GM23248 (cell line): ENCODE measurements at regions not wholly inside any gene's neighbourhood (a gene's known extent, or its start where the extent isn't known, plus 50 kb on each side); places are given as distances from the start of the nearest gene placed in this dataset.

ENCODE experiments used
- EZH2 ChIP-seq: fragments of 200-600 bp; sonication (generic); IDR thresholded peaks from 2 replicates; pipeline ENCODE4 v1.6.1; 2018; ENCODE audit warnings: antibody characterized with exemption, mild to moderate bottlenecking; ENCODE audit not compliant: insufficient read depth, poor library complexity, severe bottlenecking
- EZH2phosphoT487 ChIP-seq: fragments of 200-600 bp; sonication (generic); IDR thresholded peaks from 2 replicates; pipeline ENCODE4 v1.6.1; 2018; ENCODE audit warnings: antibody characterized with exemption, moderate library complexity, mild to moderate bottlenecking, low read depth; ENCODE audit not compliant: insufficient read depth

DNA sequence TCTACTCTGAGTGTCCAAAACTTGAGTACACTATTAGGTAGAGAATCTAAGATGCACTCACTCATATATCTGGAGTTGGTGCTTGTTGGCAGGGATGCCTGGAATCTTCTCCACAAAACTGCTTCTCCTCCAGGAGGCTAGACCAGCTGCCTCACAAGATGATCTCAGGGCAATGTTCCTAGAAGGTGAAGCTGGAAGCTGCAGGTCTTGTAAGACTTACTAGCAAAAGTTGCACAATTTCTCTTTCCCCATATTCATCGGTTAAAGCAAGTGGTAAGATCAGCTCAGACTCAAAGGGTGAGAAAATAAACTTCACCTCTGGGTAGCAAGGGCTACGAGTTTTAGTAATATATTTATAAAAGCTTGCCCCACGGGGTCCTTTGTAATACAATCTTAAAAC, 454.4 kb upstream of the ACVR2A start:
- TF ChIP-seq EZH2 = no peak
- TF ChIP-seq EZH2phosphoT487 = no peak
